ENCODE measurements at regions not wholly inside any gene's neighbourhood (a gene's known extent, or its start where the extent isn't known, plus 50 kb on each side); places are given as distances from the start of the nearest gene placed in this dataset.

DNA sequence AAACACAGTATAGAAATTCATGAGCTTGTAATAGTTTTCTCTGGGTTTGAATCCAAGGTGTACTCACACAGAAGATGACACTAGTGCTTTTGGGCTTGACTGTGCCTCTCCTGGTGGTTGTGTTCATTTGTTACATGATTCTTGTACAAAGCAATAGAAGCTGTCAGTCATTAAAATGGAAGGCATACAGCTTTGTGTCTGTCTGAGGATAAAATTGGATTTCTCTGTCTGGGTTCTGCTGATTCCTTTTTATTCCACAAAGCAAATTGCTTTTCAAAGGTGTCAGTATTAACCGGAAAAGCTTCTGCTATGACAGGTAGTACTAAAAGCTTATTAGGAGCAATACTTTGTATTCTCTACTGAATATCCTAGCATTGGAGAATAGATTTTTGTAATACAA, 361.2 kb downstream of the SLC6A15 start:
- Histone ChIP-seq H3K27ac (ENCODE audit: extremely low read depth, low read depth, low read length) (no peak overlapping the region), H3K9me3 (ENCODE audit: control insufficient read depth, insufficient read depth, low read depth, low read length) (no peaks in the 10 kb centered on the region), H3K36me3 (ENCODE audit: control insufficient read depth in 2 of 2, insufficient read depth in 1 of 2, low read length in 2 of 2) (no peaks in the 10 kb centered on the region), H3K4me3 (ENCODE audit: low read depth, low read length) (no peak overlapping the region), H3K4me1 (ENCODE audit: control insufficient read depth, insufficient read depth, low read length) (no peaks in the 10 kb centered on the region)
- ChIA-PET POLR2A (no interaction called here), CTCF (interaction anchor here (0.7 kb wide), 1 partner anchor 12 kb away, joined by 3 read pairs; no protein-coding TSS in a partner anchor)
- TF ChIP-seq, protein P1, sequence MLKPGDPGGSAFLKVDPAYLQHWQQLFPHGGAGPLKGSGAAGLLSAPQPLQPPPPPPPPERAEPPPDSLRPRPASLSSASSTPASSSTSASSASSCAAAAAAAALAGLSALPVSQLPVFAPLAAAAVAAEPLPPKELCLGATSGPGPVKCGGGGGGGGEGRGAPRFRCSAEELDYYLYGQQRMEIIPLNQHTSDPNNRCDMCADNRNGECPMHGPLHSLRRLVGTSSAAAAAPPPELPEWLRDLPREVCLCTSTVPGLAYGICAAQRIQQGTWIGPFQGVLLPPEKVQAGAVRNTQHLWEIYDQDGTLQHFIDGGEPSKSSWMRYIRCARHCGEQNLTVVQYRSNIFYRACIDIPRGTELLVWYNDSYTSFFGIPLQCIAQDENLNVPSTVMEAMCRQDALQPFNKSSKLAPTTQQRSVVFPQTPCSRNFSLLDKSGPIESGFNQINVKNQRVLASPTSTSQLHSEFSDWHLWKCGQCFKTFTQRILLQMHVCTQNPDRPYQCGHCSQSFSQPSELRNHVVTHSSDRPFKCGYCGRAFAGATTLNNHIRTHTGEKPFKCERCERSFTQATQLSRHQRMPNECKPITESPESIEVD (tag by site-specific recombination; IDR thresholded peaks at IDR 0.05) = no peak

DNA sequence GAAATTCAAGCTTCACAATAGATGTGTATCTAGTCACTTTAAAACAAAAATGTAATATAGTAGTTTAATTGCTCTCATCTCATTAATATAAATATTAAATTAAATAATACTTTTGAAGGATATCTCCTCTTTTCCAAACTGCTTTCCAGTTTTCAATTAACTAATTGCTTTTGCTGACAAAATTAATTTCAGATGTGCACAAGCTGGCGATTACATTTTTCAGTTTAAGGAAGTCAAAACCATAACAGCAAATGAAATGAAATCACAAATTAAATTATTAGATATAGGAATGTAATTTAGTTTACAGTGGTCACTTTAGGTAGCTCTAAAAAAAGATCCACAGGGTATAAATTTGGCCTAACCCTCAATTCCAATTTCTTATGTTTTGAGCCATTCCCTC, 362.1 kb downstream of the SLC6A15 start:
- Histone ChIP-seq H3K4me1 (ENCODE audit: control insufficient read depth, insufficient read depth, low read length) (no peaks in the 10 kb centered on the region), H3K4me3 (ENCODE audit: low read depth, low read length) (no peak overlapping the region), H3K36me3 (ENCODE audit: control insufficient read depth in 2 of 2, insufficient read depth in 1 of 2, low read length in 2 of 2) (no peaks in the 10 kb centered on the region), H3K27ac (ENCODE audit: extremely low read depth, low read depth, low read length) (no peak overlapping the region), H3K9me3 (ENCODE audit: control insufficient read depth, insufficient read depth, low read depth, low read length) (no peaks in the 10 kb centered on the region)
- CTCF ChIA-PET = interaction anchor here (0.6 kb wide), 1 partner anchor 359 kb away, joined by 3 read pairs; no protein-coding TSS in a partner anchor
- POLR2A ChIA-PET = no interaction called here
- no peak for TF ChIP-seq SALL2 (tag by site-specific recombination; IDR thresholded peaks at IDR 0.05; ENCODE audit: borderline replicate concordance)
- TF ChIP-seq ZNF514 (tag by site-specific recombination; IDR thresholded peaks at IDR 0.05) = no peak
- no peak for TF ChIP-seq ZNF830 (tag by site-specific recombination; IDR thresholded peaks at IDR 0.05; ENCODE audit: low read depth)
- TF ChIP-seq ZNF654 (tag by site-specific recombination; IDR thresholded peaks at IDR 0.05; ENCODE audit: low read depth) = no peak
- no peak for TF ChIP-seq ZNF24 (tag by site-specific recombination; IDR thresholded peaks at IDR 0.05)
- no peak for TF ChIP-seq ZNF266 (tag by site-specific recombination; IDR thresholded peaks at IDR 0.05; ENCODE audit: low read depth)
- TF ChIP-seq ZNF366 (tag by site-specific recombination; conservative IDR thresholded peaks at IDR 0.05) = no peak
- TF ChIP-seq ZNF138 (tag by site-specific recombination; IDR thresholded peaks at IDR 0.05; ENCODE audit: borderline replicate concordance) = no peak
- TF ChIP-seq HOXD13 (CRISPR knock-in tag; IDR thresholded peaks at IDR 0.05; ENCODE audit: borderline replicate concordance) = no peak
- no peak for TF ChIP-seq RBAK (tag by site-specific recombination; IDR thresholded peaks at IDR 0.05)
- TF ChIP-seq ZNF610 (tag by site-specific recombination; IDR thresholded peaks at IDR 0.05; ENCODE audit: borderline replicate concordance) = no peak
- no peak for TF ChIP-seq ZNF48 (tag by site-specific recombination; IDR thresholded peaks at IDR 0.05)
- TF ChIP-seq ZNF521 (tag by site-specific recombination; IDR thresholded peaks at IDR 0.05) = no peak
- TF ChIP-seq, protein P2, sequence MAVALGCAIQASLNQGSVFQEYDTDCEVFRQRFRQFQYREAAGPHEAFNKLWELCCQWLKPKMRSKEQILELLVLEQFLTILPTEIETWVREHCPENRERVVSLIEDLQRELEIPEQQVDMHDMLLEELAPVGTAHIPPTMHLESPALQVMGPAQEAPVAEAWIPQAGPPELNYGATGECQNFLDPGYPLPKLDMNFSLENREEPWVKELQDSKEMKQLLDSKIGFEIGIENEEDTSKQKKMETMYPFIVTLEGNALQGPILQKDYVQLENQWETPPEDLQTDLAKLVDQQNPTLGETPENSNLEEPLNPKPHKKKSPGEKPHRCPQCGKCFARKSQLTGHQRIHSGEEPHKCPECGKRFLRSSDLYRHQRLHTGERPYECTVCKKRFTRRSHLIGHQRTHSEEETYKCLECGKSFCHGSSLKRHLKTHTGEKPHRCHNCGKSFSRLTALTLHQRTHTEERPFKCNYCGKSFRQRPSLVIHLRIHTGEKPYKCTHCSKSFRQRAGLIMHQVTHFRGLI (tag by site-specific recombination; IDR thresholded peaks at IDR 0.05) = no peak

DNA sequence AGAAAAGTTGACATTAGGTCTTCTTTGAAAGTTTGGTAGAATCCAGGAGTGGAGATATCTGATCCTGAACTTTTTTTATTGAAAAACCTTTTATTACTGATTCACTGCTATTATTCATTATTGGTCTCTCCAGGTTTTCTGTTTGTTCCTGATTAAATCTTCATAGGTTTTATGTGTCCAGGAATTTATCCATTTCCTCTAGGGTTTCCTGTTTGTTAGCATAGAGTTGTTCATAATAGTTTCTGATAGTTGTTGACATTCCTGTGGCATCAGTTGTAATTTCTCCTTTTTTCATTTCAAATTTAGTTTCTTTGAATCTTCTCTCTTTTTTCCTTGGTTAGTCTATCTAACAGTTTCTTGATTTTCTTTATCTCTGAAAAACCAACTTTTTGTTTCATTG, 370.3 kb downstream of the SLC6A15 start:
- no peaks in the 10 kb centered on the region for H3K4me1 ChIP-seq (ENCODE audit: control insufficient read depth, insufficient read depth, low read length)
- H3K27ac ChIP-seq (ENCODE audit: extremely low read depth, low read depth, low read length) = no peak overlapping the region
- no peaks in the 10 kb centered on the region for H3K36me3 ChIP-seq (ENCODE audit: control insufficient read depth in 2 of 2, insufficient read depth in 1 of 2, low read length in 2 of 2)
- ChIA-PET POLR2A (no interaction called here), CTCF (no interaction called here)
- H3K4me3 ChIP-seq (ENCODE audit: low read depth, low read length) = no peak overlapping the region
- H3K9me3 ChIP-seq (ENCODE audit: control insufficient read depth, insufficient read depth, low read depth, low read length) = no peaks in the 10 kb centered on the region
- TF ChIP-seq TRIM28 (IDR thresholded peaks at IDR 0.05; ENCODE audit: borderline replicate concordance, low read length) (no peak), EGR2 (tag by site-specific recombination; IDR thresholded peaks at IDR 0.05; ENCODE audit: low read depth) (no peak), ZNF221 (tag by site-specific recombination; IDR thresholded peaks at IDR 0.05; ENCODE audit: borderline replicate concordance) (no peak), KLF10 (tag by site-specific recombination; IDR thresholded peaks at IDR 0.05) (no peak), ZNF514 (tag by site-specific recombination; IDR thresholded peaks at IDR 0.05) (no peak), YY2 (tag by site-specific recombination; IDR thresholded peaks at IDR 0.05) (no peak), ZNF549 (tag by site-specific recombination; IDR thresholded peaks at IDR 0.05) (no peak), MEIS1 (CRISPR knock-in tag; IDR thresholded peaks at IDR 0.05; ENCODE audit: borderline replicate concordance) (no peak), HOXA7 (CRISPR knock-in tag; IDR thresholded peaks at IDR 0.05; ENCODE audit: borderline replicate concordance) (no peak)
- TF ChIP-seq, protein P3, sequence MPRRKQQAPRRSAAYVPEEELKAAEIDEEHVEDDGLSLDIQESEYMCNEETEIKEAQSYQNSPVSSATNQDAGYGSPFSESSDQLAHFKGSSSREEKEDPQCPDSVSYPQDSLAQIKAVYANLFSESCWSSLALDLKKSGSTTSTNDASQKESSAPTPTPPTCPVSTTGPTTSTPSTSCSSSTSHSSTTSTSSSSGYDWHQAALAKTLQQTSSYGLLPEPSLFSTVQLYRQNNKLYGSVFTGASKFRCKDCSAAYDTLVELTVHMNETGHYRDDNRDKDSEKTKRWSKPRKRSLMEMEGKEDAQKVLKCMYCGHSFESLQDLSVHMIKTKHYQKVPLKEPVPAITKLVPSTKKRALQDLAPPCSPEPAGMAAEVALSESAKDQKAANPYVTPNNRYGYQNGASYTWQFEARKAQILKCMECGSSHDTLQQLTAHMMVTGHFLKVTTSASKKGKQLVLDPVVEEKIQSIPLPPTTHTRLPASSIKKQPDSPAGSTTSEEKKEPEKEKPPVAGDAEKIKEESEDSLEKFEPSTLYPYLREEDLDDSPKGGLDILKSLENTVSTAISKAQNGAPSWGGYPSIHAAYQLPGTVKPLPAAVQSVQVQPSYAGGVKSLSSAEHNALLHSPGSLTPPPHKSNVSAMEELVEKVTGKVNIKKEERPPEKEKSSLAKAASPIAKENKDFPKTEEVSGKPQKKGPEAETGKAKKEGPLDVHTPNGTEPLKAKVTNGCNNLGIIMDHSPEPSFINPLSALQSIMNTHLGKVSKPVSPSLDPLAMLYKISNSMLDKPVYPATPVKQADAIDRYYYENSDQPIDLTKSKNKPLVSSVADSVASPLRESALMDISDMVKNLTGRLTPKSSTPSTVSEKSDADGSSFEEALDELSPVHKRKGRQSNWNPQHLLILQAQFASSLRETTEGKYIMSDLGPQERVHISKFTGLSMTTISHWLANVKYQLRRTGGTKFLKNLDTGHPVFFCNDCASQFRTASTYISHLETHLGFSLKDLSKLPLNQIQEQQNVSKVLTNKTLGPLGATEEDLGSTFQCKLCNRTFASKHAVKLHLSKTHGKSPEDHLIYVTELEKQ (tag by site-specific recombination; IDR thresholded peaks at IDR 0.05; ENCODE audit: borderline replicate concordance) = no peak
- TF ChIP-seq, protein P2 (tag by site-specific recombination; IDR thresholded peaks at IDR 0.05) = no peak
